ENCODE measurements at regions not wholly inside any gene's neighbourhood (a gene's known extent, or its start where the extent isn't known, plus 50 kb on each side); places are given as distances from the start of the nearest gene placed in this dataset.

DNA sequence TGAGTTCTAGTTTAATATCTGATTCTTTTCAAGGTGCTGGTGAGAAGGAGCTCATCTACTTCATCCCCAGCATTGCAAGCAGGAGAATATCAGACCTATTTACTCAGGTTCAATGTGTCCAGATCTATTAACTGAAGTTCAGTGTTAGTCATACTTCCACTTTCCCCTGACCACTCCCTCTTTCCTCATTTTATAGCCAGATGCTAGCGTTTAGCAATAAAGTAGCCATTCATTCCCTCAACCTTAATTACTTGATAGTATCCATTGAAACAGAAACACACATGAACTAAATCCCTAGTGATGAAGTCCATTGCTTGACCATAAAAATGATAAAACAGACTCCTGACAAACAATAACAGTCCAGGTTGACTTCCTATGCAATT, 60.0 kb downstream of the RPL22L1 start:
- H3K36me3 ChIP-seq (ENCODE audit: control insufficient read depth in 4 of 4, insufficient read depth in 4 of 4, low read length in 4 of 4): no peaks in the 10 kb centered on the region
- H3K9ac ChIP-seq (ENCODE audit: insufficient read depth in 1 of 2, low read length in 2 of 2): no peak overlapping the region
- peaks cover 0 to 4% (median 3%) of the 10 kb centered on the region in 5 donors for H3K4me1 ChIP-seq (ENCODE audit: control insufficient read depth in 5 of 5, insufficient read depth in 5 of 5, low read length in 5 of 5)
- H3K9me3 ChIP-seq (ENCODE audit: control insufficient read depth in 4 of 4, insufficient read depth in 3 of 4, low read length in 3 of 4): no peaks in the 10 kb centered on the region
- TF ChIP-seq, protein P1, sequence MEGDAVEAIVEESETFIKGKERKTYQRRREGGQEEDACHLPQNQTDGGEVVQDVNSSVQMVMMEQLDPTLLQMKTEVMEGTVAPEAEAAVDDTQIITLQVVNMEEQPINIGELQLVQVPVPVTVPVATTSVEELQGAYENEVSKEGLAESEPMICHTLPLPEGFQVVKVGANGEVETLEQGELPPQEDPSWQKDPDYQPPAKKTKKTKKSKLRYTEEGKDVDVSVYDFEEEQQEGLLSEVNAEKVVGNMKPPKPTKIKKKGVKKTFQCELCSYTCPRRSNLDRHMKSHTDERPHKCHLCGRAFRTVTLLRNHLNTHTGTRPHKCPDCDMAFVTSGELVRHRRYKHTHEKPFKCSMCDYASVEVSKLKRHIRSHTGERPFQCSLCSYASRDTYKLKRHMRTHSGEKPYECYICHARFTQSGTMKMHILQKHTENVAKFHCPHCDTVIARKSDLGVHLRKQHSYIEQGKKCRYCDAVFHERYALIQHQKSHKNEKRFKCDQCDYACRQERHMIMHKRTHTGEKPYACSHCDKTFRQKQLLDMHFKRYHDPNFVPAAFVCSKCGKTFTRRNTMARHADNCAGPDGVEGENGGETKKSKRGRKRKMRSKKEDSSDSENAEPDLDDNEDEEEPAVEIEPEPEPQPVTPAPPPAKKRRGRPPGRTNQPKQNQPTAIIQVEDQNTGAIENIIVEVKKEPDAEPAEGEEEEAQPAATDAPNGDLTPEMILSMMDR (IDR thresholded peaks at IDR 0.05; ENCODE audit: control extremely low read depth, extremely low read depth): no peak
- no peak for DNase-seq
- no peak overlapping the region for H3K27ac ChIP-seq (ENCODE audit: low read depth in 1 of 2, low read length in 1 of 2)
- 37 to 46% methylated on average over 1 of the region's 1 CpG for WGBS, 2 donors
- ATAC-seq (ENCODE audit: insufficient read depth, low FRiP score): no peak
- H3K4me3 ChIP-seq: no peak overlapping the region
- H3K27me3 ChIP-seq (ENCODE audit: control insufficient read depth in 3 of 3, insufficient read depth in 3 of 3, low read length in 2 of 3): no peaks in the 10 kb centered on the region

DNA sequence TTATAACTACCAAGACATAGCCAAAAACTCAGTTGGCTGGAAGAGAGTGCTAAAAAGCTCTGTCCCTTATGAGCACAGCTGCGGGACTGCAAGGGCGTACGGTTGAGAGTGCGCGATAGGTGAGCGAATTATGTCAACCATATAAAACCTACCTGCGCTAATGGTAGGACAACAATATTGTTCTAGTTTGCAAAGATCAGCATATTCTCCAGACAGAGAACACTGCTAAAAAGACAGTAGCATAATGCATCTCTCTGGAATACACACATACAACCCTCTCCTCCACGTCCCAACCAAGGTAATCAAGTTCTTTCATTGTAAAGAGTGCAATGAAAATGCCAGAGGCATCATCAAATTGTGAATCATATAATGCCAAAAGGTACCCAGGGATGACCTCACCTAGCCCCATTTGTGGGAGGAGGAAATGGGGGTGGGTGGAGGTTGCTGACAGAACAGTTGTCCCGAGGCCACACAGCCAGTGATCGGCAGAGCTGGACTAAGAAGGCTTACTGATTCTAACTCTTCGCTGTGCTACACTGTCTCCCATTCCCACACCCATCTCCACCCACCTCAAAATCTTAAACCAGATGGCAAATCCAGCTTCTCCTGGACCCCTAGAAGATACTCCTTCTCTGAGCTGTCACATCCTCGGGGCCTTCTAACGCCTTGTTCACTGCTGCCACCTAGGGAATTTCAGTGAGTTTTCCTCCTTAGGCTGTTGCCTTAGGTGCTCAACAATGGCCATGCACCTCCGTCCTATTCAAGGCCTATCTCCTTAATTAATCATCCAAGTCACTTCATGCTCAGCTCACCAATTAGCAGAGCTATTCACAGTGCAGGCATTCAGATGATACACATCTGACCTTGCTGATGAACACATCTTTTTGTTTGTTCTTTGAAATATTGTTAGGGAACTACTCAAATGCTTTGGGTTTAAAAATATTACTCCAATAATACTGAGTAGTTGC, 60.7 kb downstream of the RPL22L1 start:
- DNase-seq (peak; percentile 38 to 69 (median 63)), ATAC-seq (ENCODE audit: insufficient read depth, low FRiP score) (no peak)
- H3K9me3 ChIP-seq (ENCODE audit: control insufficient read depth in 4 of 4, insufficient read depth in 3 of 4, low read length in 3 of 4): no peaks in the 10 kb centered on the region
- H3K36me3 ChIP-seq (ENCODE audit: control insufficient read depth in 4 of 4, insufficient read depth in 4 of 4, low read length in 4 of 4): no peaks in the 10 kb centered on the region
- WGBS, 2 donors: 77 to 78% methylated on average over 14 of the region's 14 CpGs
- TF ChIP-seq, protein P1 (IDR thresholded peaks at IDR 0.05; ENCODE audit: control extremely low read depth, extremely low read depth): no peak
- no peak overlapping the region for H3K4me3 ChIP-seq
- H3K27ac ChIP-seq (ENCODE audit: low read depth in 1 of 2, low read length in 1 of 2): no peak overlapping the region
- H3K9ac ChIP-seq (ENCODE audit: insufficient read depth in 1 of 2, low read length in 2 of 2): no peak overlapping the region
- H3K27me3 ChIP-seq (ENCODE audit: control insufficient read depth in 3 of 3, insufficient read depth in 3 of 3, low read length in 2 of 3): no peaks in the 10 kb centered on the region
- peaks cover 0 to 4% (median 3%) of the 10 kb centered on the region in 5 donors for H3K4me1 ChIP-seq (ENCODE audit: control insufficient read depth in 5 of 5, insufficient read depth in 5 of 5, low read length in 5 of 5)

DNA sequence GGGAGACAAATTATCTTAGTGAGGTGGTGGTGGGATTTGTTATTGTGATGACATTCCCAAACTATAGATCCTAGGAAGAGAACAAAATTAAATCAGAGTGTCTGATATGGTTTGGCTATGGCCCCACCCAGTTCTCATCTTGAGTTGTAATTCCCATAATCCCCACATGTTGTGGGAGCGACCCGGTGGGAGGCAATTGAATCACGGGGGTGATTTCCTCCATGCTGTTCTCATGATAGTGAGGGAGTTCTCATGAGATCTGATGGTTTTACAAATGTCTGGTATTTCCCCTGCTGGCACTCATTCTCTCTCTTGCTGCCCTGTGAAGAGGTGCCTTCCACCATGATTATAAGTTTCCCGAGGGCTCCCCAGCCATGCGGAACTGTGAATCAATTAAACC, 62.0 kb downstream of the RPL22L1 start:
- peaks cover 0 to 4% (median 0%) of the 10 kb centered on the region in 3 donors for H3K27me3 ChIP-seq (ENCODE audit: control insufficient read depth in 3 of 3, insufficient read depth in 3 of 3, low read length in 2 of 3)
- ATAC-seq (ENCODE audit: insufficient read depth, low FRiP score) (no peak), DNase-seq (no peak)
- 86 to 93% methylated on average over 5 of the region's 5 CpGs for WGBS, 2 donors
- H3K4me3 ChIP-seq: no peak overlapping the region
- peaks cover 0 to 7% (median 3%) of the 10 kb centered on the region in 5 donors for H3K4me1 ChIP-seq (ENCODE audit: control insufficient read depth in 5 of 5, insufficient read depth in 5 of 5, low read length in 5 of 5)
- no peaks in the 10 kb centered on the region for H3K36me3 ChIP-seq (ENCODE audit: control insufficient read depth in 4 of 4, insufficient read depth in 4 of 4, low read length in 4 of 4)
- H3K27ac ChIP-seq (ENCODE audit: low read depth in 1 of 2, low read length in 1 of 2): no peak overlapping the region
- no peak overlapping the region for H3K9ac ChIP-seq (ENCODE audit: insufficient read depth in 1 of 2, low read length in 2 of 2)
- H3K9me3 ChIP-seq (ENCODE audit: control insufficient read depth in 4 of 4, insufficient read depth in 3 of 4, low read length in 3 of 4): no peaks in the 10 kb centered on the region
- TF ChIP-seq, protein P1 (IDR thresholded peaks at IDR 0.05; ENCODE audit: control extremely low read depth, extremely low read depth): no peak
